ENCODE measurements at regions not wholly inside any gene's neighbourhood (a gene's known extent, or its start where the extent isn't known, plus 50 kb on each side); places are given as distances from the start of the nearest gene placed in this dataset.

GRCh38 chr13:44104197-44104490, 224.4 kb downstream of the LACC1 start (continued):
- TF ChIP-seq NFIC (IDR thresholded peaks at IDR 0.05; ENCODE audit: low read depth, low read length), result no peak
- TF ChIP-seq MLLT1 (IDR thresholded peaks at IDR 0.05), result no peak
- TF ChIP-seq NRF1 (conservative IDR thresholded peaks at IDR 0.05; ENCODE audit: low read depth, low read length), result no peak
- TF ChIP-seq REST (IDR thresholded peaks at IDR 0.05; ENCODE audit: low read depth, low read length), result no peak
- TF ChIP-seq SIN3A (IDR thresholded peaks at IDR 0.05; ENCODE audit: low read depth, low read length), result no peak

- POLR2A ChIA-PET, result no interaction called here
- Histone ChIP-seq H2AFZ (ENCODE audit: control insufficient read depth, low read depth, low read length) (no peak overlapping the region), H3K9me3 (replicated peaks; ENCODE audit: control insufficient read depth, insufficient read depth, low read length) (no peaks in the 10 kb centered on the region; the same call in 1 of the 3 replicates), H3K4me3 (no peak overlapping the region), H3K9ac (ENCODE audit: control insufficient read depth, insufficient read depth, low read length) (no peak overlapping the region), H3K27ac (ENCODE audit: control insufficient read depth, insufficient read depth) (no peak overlapping the region), H4K20me1 (ENCODE audit: control insufficient read depth, insufficient read depth) (no peaks in the 10 kb centered on the region), H3K79me2 (ENCODE audit: control insufficient read depth, insufficient read depth, low read length) (no peaks in the 10 kb centered on the region), H3K4me2 (ENCODE audit: control insufficient read depth, insufficient read depth) (no peak overlapping the region), H3K27me3 (replicated peaks in 1 of 2; ENCODE audit: control insufficient read depth in 2 of 2, insufficient read depth in 2 of 2, low read length in 1 of 2) (no peaks in the 10 kb centered on the region), H3K4me1 (ENCODE audit: control insufficient read depth, insufficient read depth, low read length) (no peaks in the 10 kb centered on the region), H3K36me3 (ENCODE audit: control insufficient read depth in 2 of 2, insufficient read depth in 2 of 2, low read length in 1 of 2) (no peaks in the 10 kb centered on the region)
- in situ Hi-C loops (cut with MboI) (no loop called here), intact Hi-C loops (cut with micrococcal nuclease; ENCODE audit: unreplicated experiment) (no loop called here)
- no peak for TF ChIP-seq PML (IDR thresholded peaks at IDR 0.05; ENCODE audit: low read length)
- TF ChIP-seq CBX3 (IDR thresholded peaks at IDR 0.05; ENCODE audit: borderline replicate concordance, low read depth), result no peak
- TF ChIP-seq CBX5 (IDR thresholded peaks at IDR 0.05; ENCODE audit: low read depth), result no peak
- no peak for TF ChIP-seq SMAD5 (IDR thresholded peaks at IDR 0.05; ENCODE audit: low read depth)
- TF ChIP-seq JUND (IDR thresholded peaks at IDR 0.05; ENCODE audit: low read depth, low read length), result no peak
- TF ChIP-seq JUNB (IDR thresholded peaks at IDR 0.05), result no peak
- no peak for TF ChIP-seq RCOR1 (conservative IDR thresholded peaks at IDR 0.05; ENCODE audit: low read depth, low read length)
- TF ChIP-seq ELK1 (IDR thresholded peaks at IDR 0.05; ENCODE audit: low read depth, low read length), result no peak
- TF ChIP-seq TCF3 (IDR thresholded peaks at IDR 0.05; ENCODE audit: borderline replicate concordance, insufficient read depth, low read depth, low read length), result no peak
- TF ChIP-seq ZNF274 (IDR thresholded peaks at IDR 0.05; ENCODE audit: insufficient read depth, insufficient read length), result no peak
- no peak for TF ChIP-seq DPF2 (IDR thresholded peaks at IDR 0.05)
- WGBS (ENCODE audit: insufficient coverage, insufficient replicate concordance, low lambda C conversion rate, missing lambda C conversion rate), result 26% methylated on average over 5 of the region's 5 CpGs
- RAD21 ChIA-PET (ENCODE audit: unreplicated experiment), result no interaction called here
- no peak for DNase-seq (ENCODE audit: low read depth, low spot score)
- CTCF ChIA-PET, result no interaction called here
- FAIRE-seq, result no peak
- SMC1A ChIA-PET (ENCODE audit: uncharacterized antibody, unreplicated experiment), result no interaction called here
- BruUV-seq (replicated peaks), result no TSS peak
- ATAC-seq, result no peak
These were observed 225.3 kb downstream of the LACC1 start for GRCh38 chr13:44104969-44105368.

Measured in GM12878 (cell line).